22Rv1 (cell line): ENCODE measurements at regions not wholly inside any gene's neighbourhood (a gene's known extent, or its start where the extent isn't known, plus 50 kb on each side); places are given as distances from the start of the nearest gene placed in this dataset.

Source experiments
- H3K27ac ChIP-seq: fragments of 450-650 bp; 2 replicates; pipeline ENCODE4 v1.5.1; 2017
- CTCF ChIP-seq: fragments of 450-650 bp; IDR thresholded peaks from 2 replicates; pipeline ENCODE4 v1.5.1; 2017; ENCODE audit warnings: mild to moderate bottlenecking
- ZFX ChIP-seq: fragments of 450-650 bp; IDR thresholded peaks from 2 replicates; pipeline ENCODE4 v1.6.1; 2017; ENCODE audit warnings: antibody characterized with exemption, borderline replicate concordance

GRCh38 chr1:2941907-2942306 is 79.4 kb upstream of the ACTRT2 start:
- H3K27ac ChIP-seq, result no peak overlapping the region
- TF ChIP-seq ZFX, result no peak
- no peak for TF ChIP-seq CTCF

GRCh38 chr1:2942410-2942809 is 78.9 kb upstream of the ACTRT2 start:
- no peak overlapping the region for H3K27ac ChIP-seq
- no peak for TF ChIP-seq CTCF
- TF ChIP-seq ZFX, result no peak

- no peak overlapping the region for H3K27ac ChIP-seq
- TF ChIP-seq CTCF (no peak), ZFX (no peak)
Measured at GRCh38 chr1:2943686-2944260, 77.5 kb upstream of the ACTRT2 start.

GRCh38 chr1:2944705-2945104 is 76.6 kb upstream of the ACTRT2 start:
- no peak overlapping the region for H3K27ac ChIP-seq
- TF ChIP-seq ZFX, result no peak

- H3K27ac ChIP-seq, result no peak overlapping the region
- TF ChIP-seq ZFX (no peak), CTCF (no peak)
Measured at GRCh38 chr1:2945821-2946231, 75.4 kb upstream of the ACTRT2 start.

GRCh38 chr1:2946291-2946690 is 75.0 kb upstream of the ACTRT2 start:
- H3K27ac ChIP-seq, result no peak overlapping the region
- TF ChIP-seq ZFX, result no peak
- 0 out of 2 replicates have a peak, but pooled peaks have one; percentile 10 for TF ChIP-seq CTCF

- TF ChIP-seq CTCF, result no peak
- no peak for TF ChIP-seq ZFX
- H3K27ac ChIP-seq, result no peak overlapping the region
Measured at GRCh38 chr1:2946999-2947690, 74.1 kb upstream of the ACTRT2 start.
